Esophagus squamous epithelium (tissue), 5 donors: ENCODE measurements at regions not wholly inside any gene's neighbourhood (a gene's known extent, or its start where the extent isn't known, plus 50 kb on each side); places are given as distances from the start of the nearest gene placed in this dataset.

Experiments used
- DNase-seq: peaks from one replicate; lab custom pipeline; 2025; lab: John Stamatoyannopoulos, UW
- H3K27ac ChIP-seq, 4 donors: fragments of 200-600 bp; sonication (generic); one replicate each; pipeline ENCODE4 v1.5.1; 2016 to 2019; ENCODE audit warnings: mild to moderate bottlenecking in 1 of 4
- H3K27me3 ChIP-seq, 4 donors: fragments of 200-600 bp; sonication (generic); 1 replicate in 3 of 4; 2 replicates in 1 of 4; pipeline versions ENCODE4 v1.5.1 to v1.6.0; 2017 to 2021; ENCODE audit warnings: antibody characterized with exemption in 1 of 4
- H3K36me3 ChIP-seq, 3 donors: fragments of 200-600 bp; sonication (generic); one replicate each; pipeline ENCODE4 v1.5.1; 2016 to 2019
- H3K4me1 ChIP-seq, 3 donors: fragments of 200-600 bp; sonication (generic); one replicate each; pipeline ENCODE4 v1.5.1; 2017 to 2019
- H3K4me3 ChIP-seq, 4 donors: fragments of 200-600 bp; sonication (generic); 1 replicate in 3 of 4; 2 replicates in 1 of 4; pipeline ENCODE4 v1.5.1; 2016 to 2019; ENCODE audit warnings: mild to moderate bottlenecking in 2 of 4, moderate library complexity in 1 of 4
- H3K9me3 ChIP-seq, 3 donors: fragments of 200-600 bp; sonication (generic); one replicate each; pipeline ENCODE4 v1.5.1; 2016 to 2019
- CTCF ChIP-seq, 6 experiments: fragments of 450-650 bp in 4 of 6; fragments of 200-600 bp in 2 of 6; sonication (generic) in 2 of 6; IDR thresholded peaks; one replicate each; pipeline ENCODE4 v1.5.1; 2016 to 2019; ENCODE audit warnings: antibody characterized with exemption in 6 of 6, mild to moderate bottlenecking in 4 of 6, moderate library complexity in 4 of 6
- POLR2A ChIP-seq, 4 donors: fragments of 450-650 bp; IDR thresholded peaks; one replicate each; pipeline ENCODE4 v1.6.1; 2017; ENCODE audit warnings: antibody characterized with exemption in 4 of 4, mild to moderate bottlenecking in 4 of 4, moderate library complexity in 3 of 4
- WGBS, 2 donors: methylation state at CpG; one replicate each; pipeline ENCODE4 v1.1.5; 2018; 5-methylcytosine and 5-hydroxymethylcytosine counted together
- intact Hi-C: fragments of 100-400 bp; cut with DNase I; formaldehyde crosslinking; loops from one replicate; pipeline ENCODE4 v1.15.0; 2022
- donor health status: DM: yes; HTN: yes; CAD: no.

GRCh38 chr2:43074592-43075053 is 151.8 kb downstream of the ZFP36L2 start:
- WGBS, 2 donors, result 55 to 82% methylated on average over 1 to 2 of the region's 2 CpGs
- TF ChIP-seq POLR2A (IDR thresholded peaks at IDR 0.05), result no peak
- TF ChIP-seq CTCF (IDR thresholded peaks at IDR 0.05), result peak in 2 of 6 experiments; percentile 3 to 4
- no peak overlapping the region for H3K4me3 ChIP-seq
- no peaks in the 10 kb centered on the region for H3K27me3 ChIP-seq
- no peaks in the 10 kb centered on the region for H3K36me3 ChIP-seq
- intact Hi-C loops, result no loop called here
- peaks cover 33 to 74% (median 44%) of the 10 kb centered on the region in 3 donors for H3K4me1 ChIP-seq
- H3K27ac ChIP-seq, result peak overlapping the region; percentile 68 to 88 (median 84)
- no peaks in the 10 kb centered on the region for H3K9me3 ChIP-seq
- DNase-seq, result no peak

- no peaks in the 10 kb centered on the region for H3K36me3 ChIP-seq
- WGBS, 2 donors, result 86 to 100% methylated on average over 1 of the region's 2 CpGs
- no peak overlapping the region for H3K4me3 ChIP-seq
- H3K27me3 ChIP-seq, result no peaks in the 10 kb centered on the region
- peak overlapping the region; percentile 68 to 88 (median 84) for H3K27ac ChIP-seq
- H3K4me1 ChIP-seq, result peaks cover 33 to 79% (median 44%) of the 10 kb centered on the region in 3 donors
- intact Hi-C loops, result no loop called here
- no peak for DNase-seq
- no peaks in the 10 kb centered on the region for H3K9me3 ChIP-seq
- TF ChIP-seq POLR2A (IDR thresholded peaks at IDR 0.05), result no peak
- no peak for TF ChIP-seq CTCF (IDR thresholded peaks at IDR 0.05)
These were observed 152.4 kb downstream of the ZFP36L2 start for GRCh38 chr2:43074052-43074451.

- peaks cover 33 to 80% (median 44%) of the 10 kb centered on the region in 3 donors for H3K4me1 ChIP-seq
- H3K4me3 ChIP-seq, result no peak overlapping the region
- H3K27ac ChIP-seq, result peak overlapping the region; percentile 68 to 88 (median 84)
- DNase-seq, result no peak
- WGBS, 2 donors, result 34 to 37% methylated on average over 4 to 6 of the region's 7 CpGs
- TF ChIP-seq CTCF (IDR thresholded peaks at IDR 0.05) (no peak), POLR2A (IDR thresholded peaks at IDR 0.05) (no peak)
- H3K36me3 ChIP-seq, result no peaks in the 10 kb centered on the region
- no peaks in the 10 kb centered on the region for H3K27me3 ChIP-seq
- no peaks in the 10 kb centered on the region for H3K9me3 ChIP-seq
- intact Hi-C loops, result no loop called here
These were observed 153.0 kb downstream of the ZFP36L2 start for GRCh38 chr2:43073401-43073825.

- intact Hi-C loops, result no loop called here
- 86 to 88% methylated on average over 14 to 15 of the region's 16 CpGs for whole genome bisulfite sequencing, 2 donors
- Histone ChIP-seq H3K4me3 (no peak overlapping the region), H3K4me1 (peaks cover 33 to 78% (median 44%) of the 10 kb centered on the region in 3 donors), H3K27ac (peak overlapping the region; percentile 17 to 75 (median 64)), H3K36me3 (no peaks in the 10 kb centered on the region), H3K9me3 (no peaks in the 10 kb centered on the region), H3K27me3 (no peaks in the 10 kb centered on the region)
- DNase-seq, result no peak
- TF ChIP-seq CTCF (IDR thresholded peaks at IDR 0.05) (no peak), POLR2A (IDR thresholded peaks at IDR 0.05) (no peak)
These were observed 154.5 kb downstream of the ZFP36L2 start for GRCh38 chr2:43071599-43072550.
